Peyer's patch (tissue), 4 donors: ENCODE measurements at regions not wholly inside any gene's neighbourhood (a gene's known extent, or its start where the extent isn't known, plus 50 kb on each side); places are given as distances from the start of the nearest gene placed in this dataset.

Experiments used
- POLR2A ChIP-seq, 2 donors: fragments of 450-650 bp; IDR thresholded peaks; one replicate each; pipeline ENCODE4 v1.5.1; 2017; ENCODE audit warnings: antibody characterized with exemption in 2 of 2, mild to moderate bottlenecking in 2 of 2, moderate library complexity in 2 of 2
- TF ChIP-seq, protein P1 (sequence below), 6 experiments: fragments of 450-650 bp in 4 of 6; fragments of 200-600 bp in 2 of 6; sonication (generic) in 1 of 6; IDR thresholded peaks; one replicate each; pipeline ENCODE4 v1.5.1; 2017 to 2019; ENCODE audit warnings: antibody characterized with exemption in 6 of 6, mild to moderate bottlenecking in 3 of 6, moderate library complexity in 1 of 6

DNA sequence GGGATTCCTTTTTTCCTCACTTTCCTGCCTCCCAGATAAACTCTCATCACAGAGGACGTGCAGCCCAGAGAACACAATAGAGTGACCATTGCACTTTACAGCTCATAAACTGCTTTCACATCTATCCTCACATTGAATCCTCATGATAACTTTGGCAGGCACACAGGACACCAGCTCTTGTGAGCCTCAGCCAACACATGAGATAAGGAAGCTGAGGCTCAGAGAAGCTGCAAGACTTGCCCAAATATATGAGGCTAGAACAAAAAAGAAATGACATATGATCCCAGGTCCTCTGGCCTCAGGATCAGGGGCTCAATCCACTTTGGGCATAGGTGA lies 85.0 kb upstream of the CPEB2 start:
- TF ChIP-seq, protein P1, sequence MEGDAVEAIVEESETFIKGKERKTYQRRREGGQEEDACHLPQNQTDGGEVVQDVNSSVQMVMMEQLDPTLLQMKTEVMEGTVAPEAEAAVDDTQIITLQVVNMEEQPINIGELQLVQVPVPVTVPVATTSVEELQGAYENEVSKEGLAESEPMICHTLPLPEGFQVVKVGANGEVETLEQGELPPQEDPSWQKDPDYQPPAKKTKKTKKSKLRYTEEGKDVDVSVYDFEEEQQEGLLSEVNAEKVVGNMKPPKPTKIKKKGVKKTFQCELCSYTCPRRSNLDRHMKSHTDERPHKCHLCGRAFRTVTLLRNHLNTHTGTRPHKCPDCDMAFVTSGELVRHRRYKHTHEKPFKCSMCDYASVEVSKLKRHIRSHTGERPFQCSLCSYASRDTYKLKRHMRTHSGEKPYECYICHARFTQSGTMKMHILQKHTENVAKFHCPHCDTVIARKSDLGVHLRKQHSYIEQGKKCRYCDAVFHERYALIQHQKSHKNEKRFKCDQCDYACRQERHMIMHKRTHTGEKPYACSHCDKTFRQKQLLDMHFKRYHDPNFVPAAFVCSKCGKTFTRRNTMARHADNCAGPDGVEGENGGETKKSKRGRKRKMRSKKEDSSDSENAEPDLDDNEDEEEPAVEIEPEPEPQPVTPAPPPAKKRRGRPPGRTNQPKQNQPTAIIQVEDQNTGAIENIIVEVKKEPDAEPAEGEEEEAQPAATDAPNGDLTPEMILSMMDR (IDR thresholded peaks at IDR 0.05): no peak
- TF ChIP-seq POLR2A (IDR thresholded peaks at IDR 0.05): no peak
